Stomach (tissue), 4 donors: ENCODE measurements at regions not wholly inside any gene's neighbourhood (a gene's known extent, or its start where the extent isn't known, plus 50 kb on each side); places are given as distances from the start of the nearest gene placed in this dataset.

Experiments used
- POLR2A ChIP-seq, 4 donors: fragments of 450-650 bp; IDR thresholded peaks; one replicate each; pipeline ENCODE4 v1.6.1; 2016; ENCODE audit warnings: antibody characterized with exemption in 4 of 4, control low read depth in 2 of 4, mild to moderate bottlenecking in 1 of 4, moderate library complexity in 1 of 4
- TF ChIP-seq, protein P1 (sequence below), 7 experiments: fragments of 450-650 bp in 4 of 7; fragments of 200-600 bp in 3 of 7; sonication (generic) in 3 of 7; IDR thresholded peaks; one replicate each; pipeline ENCODE4 v1.5.1; 2016 to 2019; ENCODE audit warnings: antibody characterized with exemption in 7 of 7, control low read depth in 2 of 7, mild to moderate bottlenecking in 1 of 7

DNA sequence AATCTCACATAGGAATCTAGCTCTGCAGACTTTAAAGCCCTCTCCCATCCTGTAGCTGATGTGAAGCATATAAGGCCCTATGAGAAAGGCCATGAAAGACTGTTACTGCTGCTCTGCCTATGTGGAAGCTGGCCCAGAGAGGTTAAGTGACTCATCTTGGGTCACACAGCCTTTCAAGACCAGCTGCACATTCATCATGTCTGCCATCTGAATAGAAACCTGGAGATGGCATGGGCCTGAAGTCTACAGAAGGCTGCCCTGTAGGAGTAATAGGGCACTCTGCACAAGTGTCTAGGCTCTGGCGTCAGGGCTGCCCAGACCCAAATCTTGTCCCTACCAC, 59.4 kb upstream of the COL13A1 start:
- TF ChIP-seq, protein P1, sequence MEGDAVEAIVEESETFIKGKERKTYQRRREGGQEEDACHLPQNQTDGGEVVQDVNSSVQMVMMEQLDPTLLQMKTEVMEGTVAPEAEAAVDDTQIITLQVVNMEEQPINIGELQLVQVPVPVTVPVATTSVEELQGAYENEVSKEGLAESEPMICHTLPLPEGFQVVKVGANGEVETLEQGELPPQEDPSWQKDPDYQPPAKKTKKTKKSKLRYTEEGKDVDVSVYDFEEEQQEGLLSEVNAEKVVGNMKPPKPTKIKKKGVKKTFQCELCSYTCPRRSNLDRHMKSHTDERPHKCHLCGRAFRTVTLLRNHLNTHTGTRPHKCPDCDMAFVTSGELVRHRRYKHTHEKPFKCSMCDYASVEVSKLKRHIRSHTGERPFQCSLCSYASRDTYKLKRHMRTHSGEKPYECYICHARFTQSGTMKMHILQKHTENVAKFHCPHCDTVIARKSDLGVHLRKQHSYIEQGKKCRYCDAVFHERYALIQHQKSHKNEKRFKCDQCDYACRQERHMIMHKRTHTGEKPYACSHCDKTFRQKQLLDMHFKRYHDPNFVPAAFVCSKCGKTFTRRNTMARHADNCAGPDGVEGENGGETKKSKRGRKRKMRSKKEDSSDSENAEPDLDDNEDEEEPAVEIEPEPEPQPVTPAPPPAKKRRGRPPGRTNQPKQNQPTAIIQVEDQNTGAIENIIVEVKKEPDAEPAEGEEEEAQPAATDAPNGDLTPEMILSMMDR (IDR thresholded peaks at IDR 0.05) = no peak
- no peak for TF ChIP-seq POLR2A (IDR thresholded peaks at IDR 0.05)
